Suprapubic skin (tissue), 3 donors: ENCODE measurements at regions not wholly inside any gene's neighbourhood (a gene's known extent, or its start where the extent isn't known, plus 50 kb on each side); places are given as distances from the start of the nearest gene placed in this dataset.

Experiments used
- POLR2AphosphoS5 ChIP-seq, 3 donors: sonication (generic); formaldehyde crosslinking; IDR thresholded peaks; one replicate each; pipeline ENCODE4 v1.6.1; 2017; ENCODE audit warnings: antibody characterized with exemption in 3 of 3
- TF ChIP-seq, protein P1 (sequence below), 2 donors: fragments of 200-600 bp in 1 of 2; fragments of 450-650 bp in 1 of 2; sonication (generic) in 1 of 2; IDR thresholded peaks; one replicate each; pipeline ENCODE4 v1.5.1; 2016 to 2019; ENCODE audit warnings: antibody characterized with exemption in 2 of 2, mild to moderate bottlenecking in 1 of 2, moderate library complexity in 1 of 2

DNA sequence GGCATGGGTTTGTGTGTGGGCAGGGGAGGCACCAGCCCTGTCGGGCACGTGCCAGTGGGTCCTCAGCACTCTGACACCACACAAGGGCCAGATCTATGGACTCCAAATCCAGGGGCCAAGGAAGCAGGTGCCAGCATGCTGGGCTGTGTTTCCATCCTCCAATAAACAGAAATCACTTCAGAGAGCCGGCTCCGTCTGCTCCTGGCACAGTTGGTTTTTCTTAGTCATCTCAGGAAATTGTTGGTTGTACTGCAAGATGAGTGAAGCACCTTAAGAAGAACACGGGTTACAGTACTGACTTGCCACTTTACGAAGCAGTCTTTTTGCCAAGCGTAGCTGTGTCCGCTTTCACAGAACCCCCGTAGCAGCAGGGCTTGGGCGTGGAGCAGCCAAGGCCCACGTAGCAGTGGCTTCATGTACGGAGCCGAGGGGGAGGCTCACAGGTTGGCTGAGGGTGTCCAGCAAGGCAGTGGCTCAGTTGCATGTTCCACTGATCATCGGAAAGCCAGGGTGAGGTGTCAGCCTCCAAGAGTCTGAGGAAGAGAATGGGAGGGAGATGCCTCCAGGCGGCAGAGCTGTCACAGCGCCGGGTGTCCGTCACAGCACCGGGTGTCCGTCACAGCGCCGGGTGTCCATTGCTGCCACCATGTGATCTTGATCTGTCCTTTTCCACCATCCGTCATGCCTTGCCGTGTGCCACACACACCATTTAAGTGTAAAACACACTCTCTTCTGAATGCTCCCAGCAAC is 314.9 kb downstream of the CTTN start:
- TF ChIP-seq, protein P1, sequence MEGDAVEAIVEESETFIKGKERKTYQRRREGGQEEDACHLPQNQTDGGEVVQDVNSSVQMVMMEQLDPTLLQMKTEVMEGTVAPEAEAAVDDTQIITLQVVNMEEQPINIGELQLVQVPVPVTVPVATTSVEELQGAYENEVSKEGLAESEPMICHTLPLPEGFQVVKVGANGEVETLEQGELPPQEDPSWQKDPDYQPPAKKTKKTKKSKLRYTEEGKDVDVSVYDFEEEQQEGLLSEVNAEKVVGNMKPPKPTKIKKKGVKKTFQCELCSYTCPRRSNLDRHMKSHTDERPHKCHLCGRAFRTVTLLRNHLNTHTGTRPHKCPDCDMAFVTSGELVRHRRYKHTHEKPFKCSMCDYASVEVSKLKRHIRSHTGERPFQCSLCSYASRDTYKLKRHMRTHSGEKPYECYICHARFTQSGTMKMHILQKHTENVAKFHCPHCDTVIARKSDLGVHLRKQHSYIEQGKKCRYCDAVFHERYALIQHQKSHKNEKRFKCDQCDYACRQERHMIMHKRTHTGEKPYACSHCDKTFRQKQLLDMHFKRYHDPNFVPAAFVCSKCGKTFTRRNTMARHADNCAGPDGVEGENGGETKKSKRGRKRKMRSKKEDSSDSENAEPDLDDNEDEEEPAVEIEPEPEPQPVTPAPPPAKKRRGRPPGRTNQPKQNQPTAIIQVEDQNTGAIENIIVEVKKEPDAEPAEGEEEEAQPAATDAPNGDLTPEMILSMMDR (IDR thresholded peaks at IDR 0.05) = no peak
- TF ChIP-seq POLR2AphosphoS5 (IDR thresholded peaks at IDR 0.05) = no peak
